Mesenchymal stem cell (in vitro differentiated cells and primary cell): ENCODE measurements at regions not wholly inside any gene's neighbourhood (a gene's known extent, or its start where the extent isn't known, plus 50 kb on each side); places are given as distances from the start of the nearest gene placed in this dataset.
"Not testable (repeated sequence)": the region's sequence is repeated elsewhere in the genome, so short reads cannot be mapped to it uniquely, and the experiment has no call there.

Experiments used
- DNase-seq: peaks from one replicate; pipeline ENCODE4 v3.0.0-alpha.2; 2013
- H2AFZ ChIP-seq: one replicate; pipeline ENCODE4 v1.6.1; 2013; ENCODE audit warnings: low read depth, mild to moderate bottlenecking, control low read depth, inconsistent platforms, low read length, moderate library complexity
- H2AK5ac ChIP-seq: 2 replicates; pipeline ENCODE4 v1.6.1; 2013; ENCODE audit warnings: low read length, moderate library complexity, mild to moderate bottlenecking, inconsistent platforms; ENCODE audit not compliant: severe bottlenecking
- H2BK120ac ChIP-seq: one replicate; pipeline ENCODE4 v1.6.1; 2013; ENCODE audit warnings: low read depth, mild to moderate bottlenecking, inconsistent platforms, low read length, moderate library complexity
- H2BK12ac ChIP-seq, 2 experiments: one replicate each; pipeline ENCODE4 v1.6.1; 2013; ENCODE audit warnings: inconsistent platforms in 2 of 2, low read length in 2 of 2, mild to moderate bottlenecking in 2 of 2, moderate library complexity in 2 of 2, control low read depth in 1 of 2
- H2BK15ac ChIP-seq: one replicate; pipeline ENCODE4 v1.6.1; 2013; ENCODE audit warnings: mild to moderate bottlenecking, low read depth, inconsistent platforms; ENCODE audit not compliant: poor library complexity, severe bottlenecking
- H2BK5ac ChIP-seq: 2 replicates; pipeline ENCODE4 v1.6.1; 2013; ENCODE audit warnings: low read depth, mild to moderate bottlenecking, low read length, control low read depth, inconsistent platforms; ENCODE audit not compliant: poor library complexity, severe bottlenecking
- H3K14ac ChIP-seq, 2 experiments: one replicate each; pipeline ENCODE4 v1.6.1; 2013; ENCODE audit warnings: inconsistent platforms in 2 of 2, low read length in 2 of 2, control low read depth in 1 of 2, mild to moderate bottlenecking in 1 of 2, moderate library complexity in 1 of 2
- H3K18ac ChIP-seq, 2 experiments: one replicate each; pipeline ENCODE4 v1.6.1; 2013; ENCODE audit warnings: inconsistent platforms in 2 of 2, low read length in 2 of 2, control low read depth in 1 of 2, low read depth in 1 of 2, mild to moderate bottlenecking in 1 of 2
- H3K23ac ChIP-seq, 2 experiments: one replicate each; pipeline ENCODE4 v1.6.1; 2013; ENCODE audit warnings: inconsistent platforms in 2 of 2, low read length in 2 of 2, mild to moderate bottlenecking in 2 of 2, moderate library complexity in 2 of 2, control low read depth in 1 of 2
- H3K27ac ChIP-seq: 2 replicates; pipeline ENCODE4 v1.5.1; 2013; ENCODE audit warnings: mild to moderate bottlenecking, moderate library complexity, low read length, control low read depth, inconsistent platforms; ENCODE audit not compliant: poor library complexity, severe bottlenecking
- H3K27me3 ChIP-seq, 2 experiments: 2 replicates each; pipeline versions ENCODE4 v1.6.1 to v1.7.0; 2013; ENCODE audit warnings: low read length in 2 of 2, mild to moderate bottlenecking in 2 of 2, moderate library complexity in 2 of 2, control low read depth in 1 of 2, inconsistent platforms in 1 of 2; ENCODE audit not compliant: control insufficient read depth in 1 of 2, insufficient read depth in 1 of 2
- H3K36me3 ChIP-seq, 2 experiments: 2 replicates each; pipeline versions ENCODE4 v1.6.1 to v1.7.0; 2013; ENCODE audit warnings: low read length in 2 of 2, control low read depth in 1 of 2, inconsistent platforms in 1 of 2, low read depth in 1 of 2, mild to moderate bottlenecking in 1 of 2; ENCODE audit not compliant: insufficient read depth in 2 of 2, control insufficient read depth in 1 of 2
- H3K4ac ChIP-seq, 2 experiments: one replicate each; pipeline ENCODE4 v1.6.1; 2013; ENCODE audit warnings: inconsistent platforms in 2 of 2, low read length in 2 of 2, mild to moderate bottlenecking in 2 of 2, moderate library complexity in 2 of 2, control low read depth in 1 of 2, low read depth in 1 of 2
- H3K4me1 ChIP-seq: 2 replicates; pipeline ENCODE4 v1.6.1; 2013; ENCODE audit warnings: low read depth, low read length, control low read depth; ENCODE audit not compliant: control insufficient read depth, insufficient read depth
- H3K4me2 ChIP-seq: 2 replicates; pipeline ENCODE4 v1.6.1; 2013; ENCODE audit warnings: low read length, mild to moderate bottlenecking, inconsistent platforms; ENCODE audit not compliant: poor library complexity, severe bottlenecking
- H3K4me3 ChIP-seq, 2 experiments: 2 replicates each; pipeline versions ENCODE4 v1.5.1 to v1.7.0; 2013; ENCODE audit warnings: low read length in 2 of 2, mild to moderate bottlenecking in 2 of 2, control low read depth in 1 of 2, low read depth in 1 of 2; ENCODE audit not compliant: insufficient read depth in 1 of 2
- H3K79me1 ChIP-seq: replicated peaks from 2 replicates; pipeline ENCODE4 v1.6.1; 2013; ENCODE audit warnings: mild to moderate bottlenecking, control low read depth, low read length, inconsistent platforms; ENCODE audit not compliant: poor library complexity, severe bottlenecking
- H3K9ac ChIP-seq: 2 replicates; pipeline ENCODE4 v1.7.0; 2013; ENCODE audit warnings: mild to moderate bottlenecking, low read length, moderate library complexity
- H3K9me3 ChIP-seq: 2 replicates; pipeline ENCODE4 v1.7.0; 2013; ENCODE audit warnings: mild to moderate bottlenecking, low read length; ENCODE audit not compliant: control insufficient read depth
- H4K8ac ChIP-seq: one replicate; pipeline ENCODE4 v1.6.1; 2013; ENCODE audit warnings: inconsistent platforms, mild to moderate bottlenecking, low read length, moderate library complexity
- H4K91ac ChIP-seq: one replicate; pipeline ENCODE4 v1.6.1; 2013; ENCODE audit warnings: mild to moderate bottlenecking, low read length, inconsistent platforms
- WGBS: methylation state at CpG from one replicate; pipeline ENCODE4 v1.1.7; 2013; ENCODE audit warnings: mixed read lengths; 5-methylcytosine and 5-hydroxymethylcytosine counted together

- Histone ChIP-seq H3K14ac (no peak overlapping the region), H3K4me3 (no peak overlapping the region), H3K4me1 (no peaks in the 10 kb centered on the region), H4K8ac (no peak overlapping the region), H3K18ac (no peak overlapping the region), H3K4ac (no peak overlapping the region), H3K27ac (no peak overlapping the region), H2BK15ac (no peak overlapping the region), H2BK120ac (no peak overlapping the region), H3K9me3 (no peaks in the 10 kb centered on the region), H3K23ac (no peak overlapping the region), H2AK5ac (no peak overlapping the region), H3K27me3 (no peaks in the 10 kb centered on the region), H3K4me2 (no peak overlapping the region), H4K91ac (no peak overlapping the region), H3K36me3 (no peaks in the 10 kb centered on the region), H2BK5ac (no peak overlapping the region), H3K9ac (no peak overlapping the region), H2BK12ac (no peak overlapping the region), H3K79me1 (no peaks in the 10 kb centered on the region), H2AFZ (no peak overlapping the region)
- 70% methylated on average over 2 of the region's 2 CpGs for WGBS
- DNase-seq: no peak
Measured at GRCh38 chr13:65584126-65584525, 1646.0 kb downstream of the PCDH9 start.

GRCh38 chr13:65582160-65582559 is 1648.0 kb downstream of the PCDH9 start:
- no peaks in the 10 kb centered on the region for H3K27me3 ChIP-seq
- no peak overlapping the region for H2BK5ac ChIP-seq
- H3K36me3 ChIP-seq: no peaks in the 10 kb centered on the region
- H3K4ac ChIP-seq: no peak overlapping the region
- H3K18ac ChIP-seq: no peak overlapping the region
- no peaks in the 10 kb centered on the region for H3K4me1 ChIP-seq
- no peak overlapping the region for H2BK120ac ChIP-seq
- peak overlapping the region in 1 of 2 experiments; percentile 39 for H2BK12ac ChIP-seq
- no peak overlapping the region for H3K4me2 ChIP-seq
- no peaks in the 10 kb centered on the region for H3K79me1 ChIP-seq
- no peak for DNase-seq
- no peaks in the 10 kb centered on the region for H3K9me3 ChIP-seq
- H2BK15ac ChIP-seq: no peak overlapping the region
- no peak overlapping the region for H3K23ac ChIP-seq
- no peak overlapping the region for H2AFZ ChIP-seq
- no peak overlapping the region for H2AK5ac ChIP-seq
- H3K27ac ChIP-seq: no peak overlapping the region
- no peak overlapping the region for H3K4me3 ChIP-seq
- no peak overlapping the region for H4K91ac ChIP-seq
- H4K8ac ChIP-seq: no peak overlapping the region
- no peak overlapping the region for H3K14ac ChIP-seq
- H3K9ac ChIP-seq: no peak overlapping the region

- H3K9ac ChIP-seq, H2BK120ac ChIP-seq, H3K79me1 ChIP-seq, H4K91ac ChIP-seq, H3K4ac ChIP-seq, H3K27ac ChIP-seq, H3K23ac ChIP-seq, H3K4me3 ChIP-seq, H2AFZ ChIP-seq, H3K4me1 ChIP-seq, H3K4me2 ChIP-seq, H3K36me3 ChIP-seq, H3K18ac ChIP-seq, DNase-seq, H2BK12ac ChIP-seq, H2BK5ac ChIP-seq, H2AK5ac ChIP-seq, H4K8ac ChIP-seq, H3K14ac ChIP-seq, H3K9me3 ChIP-seq, H3K27me3 ChIP-seq, H2BK15ac ChIP-seq: not testable (repeated sequence)
- 97% methylated on average over 3 of the region's 5 CpGs for WGBS
Measured at GRCh38 chr13:65564561-65564960, 1665.6 kb downstream of the PCDH9 start.

GRCh38 chr13:65562305-65562704 is 1667.8 kb downstream of the PCDH9 start:
- no peak overlapping the region for H3K4ac ChIP-seq
- H2BK15ac ChIP-seq: no peak overlapping the region
- H2BK5ac ChIP-seq: no peak overlapping the region
- H3K4me2 ChIP-seq: no peak overlapping the region
- no peak overlapping the region for H3K23ac ChIP-seq
- H4K91ac ChIP-seq: no peak overlapping the region
- H3K18ac ChIP-seq: no peak overlapping the region
- H3K79me1 ChIP-seq: no peaks in the 10 kb centered on the region
- H3K9ac ChIP-seq: no peak overlapping the region
- no peak overlapping the region for H2AFZ ChIP-seq
- no peaks in the 10 kb centered on the region for H3K4me1 ChIP-seq
- H3K27ac ChIP-seq: no peak overlapping the region
- 67% methylated on average over 1 of the region's 3 CpGs for WGBS
- no peak overlapping the region for H4K8ac ChIP-seq
- no peak overlapping the region for H3K14ac ChIP-seq
- H2AK5ac ChIP-seq: no peak overlapping the region
- DNase-seq: no peak
- H2BK120ac ChIP-seq: no peak overlapping the region
- H2BK12ac ChIP-seq: no peak overlapping the region
- H3K4me3 ChIP-seq: no peak overlapping the region
- H3K9me3 ChIP-seq: no peaks in the 10 kb centered on the region
- no peaks in the 10 kb centered on the region for H3K36me3 ChIP-seq
- H3K27me3 ChIP-seq: no peaks in the 10 kb centered on the region
